ENCODE measurements at regions not wholly inside any gene's neighbourhood (a gene's known extent, or its start where the extent isn't known, plus 50 kb on each side); places are given as distances from the start of the nearest gene placed in this dataset.

DNA sequence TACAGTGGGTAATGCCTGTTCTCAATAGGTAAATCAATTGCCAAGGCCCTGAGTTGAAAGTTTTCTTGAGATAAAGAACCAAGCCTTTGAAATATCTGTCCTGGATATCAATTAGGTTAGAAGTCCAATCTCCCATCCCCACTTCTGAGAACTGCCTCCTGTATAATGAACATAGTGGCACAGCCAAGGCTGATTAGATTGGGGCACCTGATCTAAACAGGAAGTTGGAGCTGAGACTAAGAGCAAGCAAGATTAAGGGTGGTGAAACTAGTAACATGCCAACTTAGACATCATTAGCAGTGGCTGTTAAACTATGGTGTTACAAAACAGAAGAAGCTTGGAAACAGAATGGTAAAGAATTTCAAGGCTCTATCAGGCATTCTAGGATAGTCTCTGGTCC lies 137.7 kb upstream of the TMEM108 start:
- no peak for DNase-seq

- no peak for DNase-seq
Measured at GRCh38 chr3:132898141-132898540, 140.1 kb upstream of the TMEM108 start.

DNA sequence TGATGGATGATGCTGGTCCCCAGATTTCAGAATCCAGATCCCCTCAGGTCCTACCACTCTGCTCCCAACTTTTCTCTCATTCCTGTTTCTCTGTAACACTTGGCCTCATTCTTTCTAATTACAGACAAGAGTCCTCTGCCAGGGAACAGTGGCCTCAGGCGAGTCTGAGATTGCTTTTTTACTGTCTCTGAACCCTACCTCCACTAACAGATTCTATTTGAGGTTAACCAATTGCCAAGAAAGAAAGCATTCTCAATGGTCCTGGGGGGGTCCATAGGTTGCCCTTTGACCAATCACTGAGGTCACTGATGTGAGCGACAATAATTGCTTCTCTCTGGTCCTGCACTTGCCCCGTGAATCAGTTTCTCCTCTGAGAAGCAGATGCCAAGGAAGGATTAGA lies 145.2 kb upstream of the TMEM108 start:
- DNase-seq = no peak

DNA sequence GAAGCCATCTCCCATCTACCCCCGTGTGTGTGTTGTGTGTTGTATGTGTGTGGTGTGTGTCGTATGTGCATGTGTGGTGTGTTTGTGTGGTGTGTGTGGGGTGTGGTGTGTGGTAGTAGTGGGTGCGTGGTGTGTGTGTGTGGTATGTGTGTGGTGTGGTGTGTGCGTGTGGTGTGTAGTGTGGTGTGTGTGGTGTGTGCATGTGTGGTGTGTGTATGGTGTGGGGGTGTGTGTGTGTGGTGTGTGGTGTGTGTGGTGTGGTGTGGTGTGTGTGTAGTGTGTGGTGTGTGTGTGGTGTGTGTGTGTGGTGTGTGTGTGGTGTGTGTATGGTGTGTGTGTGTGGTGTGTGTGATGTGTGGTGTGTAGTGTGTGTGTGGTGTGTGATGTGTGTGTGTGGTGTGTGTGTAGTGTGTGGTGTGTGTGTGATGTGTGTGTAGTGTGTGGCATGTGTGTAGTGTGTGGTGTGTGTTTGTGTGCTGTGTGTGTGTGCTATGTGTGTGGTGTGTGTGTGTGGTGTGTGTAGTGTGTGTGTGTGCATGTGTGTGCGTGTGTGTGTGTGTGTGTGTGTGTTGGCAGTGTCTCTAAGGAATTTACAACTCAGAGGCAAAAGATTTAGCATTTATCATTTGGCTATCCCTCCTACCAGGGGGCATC lies 156.3 kb upstream of the TMEM108 start:
- DNase-seq = no peak

- no peak for DNase-seq
Measured at GRCh38 chr3:132880986-132881385, 157.2 kb upstream of the TMEM108 start.

- no peak for DNase-seq
Measured at GRCh38 chr3:132879656-132880055, 157.4 kb upstream of the NPHP3 start.

DNA sequence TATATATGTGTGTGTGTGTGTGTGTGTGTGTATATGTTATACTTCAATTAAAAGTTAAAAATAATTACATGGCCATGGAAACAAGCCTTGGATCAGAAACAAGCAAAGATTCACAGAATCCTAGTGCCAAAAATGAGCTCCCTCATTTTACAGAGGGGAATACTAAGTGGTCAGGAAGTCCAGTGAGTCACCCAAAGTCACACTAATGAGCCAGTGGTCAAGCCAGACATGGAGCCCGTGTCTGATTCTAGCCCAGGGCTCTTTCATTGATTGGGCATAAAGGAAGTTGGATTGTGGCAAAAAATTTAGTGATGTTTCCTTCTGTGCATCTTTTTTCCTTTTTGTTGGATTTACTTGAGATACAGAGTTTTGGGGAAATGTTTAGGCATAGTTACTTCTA lies 152.5 kb upstream of the NPHP3 start:
- no peak for DNase-seq

- DNase-seq = no peak
Measured at GRCh38 chr3:132872711-132873110, 150.5 kb upstream of the NPHP3 start.

DNA sequence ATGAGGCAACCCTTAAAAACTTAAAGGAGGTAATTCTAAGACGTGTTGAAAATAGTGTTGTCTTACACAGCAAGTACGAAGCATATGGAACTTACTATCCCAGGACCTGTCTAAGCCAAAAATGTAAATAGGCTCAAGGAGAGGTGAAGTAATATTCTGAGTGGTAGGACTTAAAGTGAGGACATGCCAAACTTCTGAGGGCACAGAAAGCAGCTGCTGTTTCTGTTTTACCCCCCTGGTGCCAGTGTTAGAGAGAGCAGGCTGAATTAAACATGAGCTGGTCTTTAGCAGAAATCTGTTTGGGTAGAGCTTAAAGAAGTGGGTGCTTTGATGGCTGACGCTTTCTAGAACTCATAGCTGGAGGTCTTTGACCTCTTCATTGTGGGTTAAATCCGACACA lies 149.7 kb upstream of the NPHP3 start:
- no peak for DNase-seq

DNA sequence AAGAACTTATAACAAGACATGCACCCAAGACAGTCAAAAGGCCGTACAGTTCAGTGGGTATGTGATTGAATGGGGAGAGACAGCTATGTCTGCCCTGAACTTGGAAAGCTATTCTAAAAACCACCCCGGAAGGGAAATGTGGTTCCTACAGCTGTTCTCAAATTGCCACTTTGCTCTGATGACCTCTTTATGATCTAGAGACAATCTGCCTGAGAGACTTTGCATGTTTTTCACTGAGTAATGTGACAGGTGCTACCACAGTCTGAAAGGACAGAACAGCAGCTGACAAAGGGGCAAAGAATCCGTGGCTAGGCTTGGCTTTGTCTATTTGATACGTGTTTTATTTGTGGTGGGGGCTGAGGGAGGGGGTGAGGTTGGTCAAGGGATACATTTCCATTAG lies 148.3 kb upstream of the NPHP3 start:
- DNase-seq = no peak

- DNase-seq = no peak
Measured at GRCh38 chr3:132867956-132868355, 145.7 kb upstream of the NPHP3 start.

DNA sequence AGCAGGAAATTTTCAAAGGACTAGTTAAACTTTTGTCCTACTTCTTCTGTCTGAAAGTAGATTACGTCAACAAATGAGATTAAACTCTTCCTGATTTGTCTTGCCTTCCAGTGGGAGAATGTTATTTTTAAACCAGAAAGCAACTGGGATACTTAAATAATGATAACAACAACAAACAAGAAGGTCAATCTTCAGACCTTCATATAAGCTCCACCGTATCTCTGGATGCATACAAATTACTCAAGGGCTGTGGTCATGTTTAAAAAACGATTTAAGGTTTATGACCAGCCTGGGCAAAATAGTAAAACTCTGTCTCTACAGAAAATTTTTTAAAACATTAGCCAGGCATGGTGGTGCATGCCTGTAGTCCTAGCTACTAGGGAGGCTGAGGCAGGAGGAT lies 145.3 kb upstream of the NPHP3 start:
- no peak for DNase-seq

DNA sequence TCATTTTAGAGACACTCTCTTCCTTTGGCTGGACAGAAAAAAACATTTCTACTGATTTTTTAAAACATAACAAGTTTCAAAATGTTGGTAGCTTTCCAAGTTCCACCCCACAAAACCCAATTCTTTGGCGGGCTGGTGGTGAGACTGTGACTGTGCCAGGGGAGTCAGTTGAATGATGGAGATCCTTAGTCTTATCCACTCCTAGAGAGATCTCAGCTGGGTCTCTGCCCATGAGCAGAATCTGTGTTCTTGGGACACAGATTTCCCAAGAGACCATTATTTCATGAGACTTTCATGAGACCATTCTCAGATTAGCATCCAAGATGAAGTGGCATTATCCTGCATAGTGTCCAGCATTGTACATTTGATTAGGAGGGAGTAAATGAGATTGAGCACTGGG lies 135.1 kb upstream of the NPHP3 start:
- DNase-seq = no peak

GRCh38 chr3:132854856-132855535 lies 132.8 kb upstream of the NPHP3 start:
- DNase-seq = no peak

- no peak for DNase-seq
Measured at GRCh38 chr3:132847849-132848625, 125.8 kb upstream of the NPHP3 start.

GRCh38 chr3:132843851-132844553 lies 121.8 kb upstream of the NPHP3 start:
- DNase-seq = peak in 1 of 58 donors; percentile 31

DNA sequence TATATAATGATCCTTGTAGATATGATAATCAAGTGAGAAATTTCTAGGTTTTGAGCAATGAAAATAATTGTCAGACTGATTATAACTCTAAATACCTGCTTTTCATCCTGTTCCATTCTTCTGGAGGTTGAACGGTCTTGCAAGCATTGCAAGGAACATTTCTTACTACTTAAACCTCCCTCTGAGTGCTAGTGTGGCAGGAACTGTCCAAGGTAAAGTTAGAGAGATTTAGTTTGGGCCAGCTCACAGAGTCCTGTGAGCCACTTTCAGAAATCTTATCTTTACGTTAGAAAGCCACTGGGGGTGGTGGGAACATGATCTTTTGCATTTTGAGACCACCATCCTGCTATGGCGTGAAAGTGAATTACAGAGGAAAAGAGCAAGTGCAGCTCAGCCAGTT lies 121.1 kb upstream of the NPHP3 start:
- no peak for DNase-seq

GRCh38 chr3:132841621-132842020 lies 119.4 kb upstream of the NPHP3 start:
- no peak for DNase-seq

DNA sequence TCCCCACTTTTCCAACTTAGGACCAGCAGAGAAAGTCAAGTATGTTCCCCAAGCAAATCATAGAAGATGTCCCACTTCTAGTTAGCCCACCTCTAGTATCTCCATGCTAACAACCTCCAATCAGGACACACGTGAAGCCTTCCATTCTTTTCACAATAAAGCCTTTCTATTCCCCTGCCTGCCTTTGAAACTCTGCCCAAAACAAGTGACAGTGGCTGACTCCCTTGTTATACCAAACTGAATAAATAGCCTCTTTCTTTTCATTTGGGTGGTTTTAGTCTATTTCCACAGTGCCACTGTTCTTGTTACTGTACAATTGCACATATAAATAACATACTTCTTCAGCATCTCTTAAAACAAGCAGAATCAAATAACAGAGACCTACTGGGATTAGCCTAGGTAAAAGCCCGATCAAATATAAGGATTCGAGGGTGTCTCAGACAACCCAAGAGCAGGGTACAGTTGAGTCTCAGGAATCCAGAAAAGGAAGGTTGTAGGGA lies 118.0 kb upstream of the NPHP3 start:
- DNase-seq = peak in 13 of 58 donors; percentile 1 to 72 (median 11)

- no peak for DNase-seq
Measured at GRCh38 chr3:132838477-132838876, 116.3 kb upstream of the NPHP3 start.

DNA sequence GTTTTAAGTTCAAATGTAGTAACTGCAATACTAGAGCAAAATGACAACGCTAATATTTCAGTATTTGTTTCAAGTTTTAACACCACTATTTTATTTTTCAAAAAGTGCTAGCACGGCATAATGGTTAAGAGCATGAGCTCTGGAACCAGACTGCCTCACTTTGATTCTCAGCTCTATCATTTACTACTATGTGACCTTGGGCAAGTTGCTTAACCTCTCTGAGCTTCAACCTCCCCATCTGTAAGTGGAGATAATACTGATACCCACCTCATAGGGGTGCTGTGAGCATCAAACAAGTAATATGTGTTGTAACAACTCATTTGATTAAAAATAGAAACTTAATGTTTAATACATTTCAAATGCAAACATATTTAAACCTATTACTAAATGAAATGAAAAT lies 115.4 kb upstream of the NPHP3 start:
- DNase-seq = no peak

DNA sequence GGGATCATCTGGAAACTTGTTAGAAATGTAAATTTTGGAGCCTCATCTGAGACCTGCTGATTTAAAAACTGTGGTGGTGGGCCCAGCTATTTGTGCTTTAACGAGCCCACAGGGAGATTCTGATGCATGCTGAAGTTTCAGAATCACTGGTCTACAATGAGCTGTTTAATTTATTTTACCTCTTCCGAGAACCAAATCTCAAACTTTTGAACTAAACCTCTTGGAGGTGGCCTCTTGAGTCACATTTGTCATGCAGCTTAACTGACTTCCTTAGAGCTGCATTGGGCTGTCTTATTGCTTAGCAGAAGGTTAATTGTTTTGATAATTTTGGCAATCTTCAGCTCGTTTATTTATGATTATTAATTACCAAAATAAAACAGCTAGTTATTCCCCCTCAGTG lies 112.1 kb upstream of the NPHP3 start:
- no peak for DNase-seq
